ENCODE measurements at regions not wholly inside any gene's neighbourhood (a gene's known extent, or its start where the extent isn't known, plus 50 kb on each side); places are given as distances from the start of the nearest gene placed in this dataset.

GRCh38 chr9:13555989-13556500, 276.6 kb upstream of the MPDZ start:
- TF ChIP-seq EZH2 (IDR thresholded peaks at IDR 0.05) (no peak), POLR2AphosphoS5 (IDR thresholded peaks at IDR 0.05; ENCODE audit: borderline replicate concordance, low read depth, low read length) (no peak)

Data from SK-N-MC (cell line).